Prostate gland (tissue), 2 donors: ENCODE measurements at regions not wholly inside any gene's neighbourhood (a gene's known extent, or its start where the extent isn't known, plus 50 kb on each side); places are given as distances from the start of the nearest gene placed in this dataset.

ENCODE experiments used
- CTCF ChIP-seq, 4 experiments: fragments of 200-600 bp in 2 of 4; fragments of 450-650 bp in 2 of 4; sonication (generic) in 2 of 4; IDR thresholded peaks; 1 replicate in 3 of 4; 2 replicates in 1 of 4; pipeline ENCODE4 v1.5.1; 2016 to 2019; ENCODE audit warnings: antibody characterized with exemption in 4 of 4, mild to moderate bottlenecking in 2 of 4, moderate library complexity in 2 of 4
- POLR2AphosphoS5 ChIP-seq: sonication (generic); formaldehyde crosslinking; IDR thresholded peaks from one replicate; pipeline ENCODE4 v1.6.1; 2017; ENCODE audit warnings: antibody characterized with exemption

GRCh38 chr1:102174259-102174863 lies 177.6 kb upstream of the OLFM3 start:
- TF ChIP-seq CTCF (IDR thresholded peaks at IDR 0.05), result no peak
- TF ChIP-seq POLR2AphosphoS5, result no peak
